Astrocyte (in vitro differentiated cells and primary cell): ENCODE measurements at regions not wholly inside any gene's neighbourhood (a gene's known extent, or its start where the extent isn't known, plus 50 kb on each side); places are given as distances from the start of the nearest gene placed in this dataset.
"Not testable (repeated sequence)": the region's sequence is repeated elsewhere in the genome, so short reads cannot be mapped to it uniquely, and the experiment has no call there.

Source experiments
- DNase-seq: peaks from one replicate; pipeline ENCODE4 v3.0.0-alpha.2; 2010; ENCODE audit warnings: low read depth
- FAIRE-seq: peaks from 2 replicates; lab custom pipeline; 2011; peaks lifted over from hg19 to GRCh38; lab: Jason Lieb, UNC
- H2AFZ ChIP-seq: 2 replicates; pipeline ENCODE4 v1.6.0; 2012; ENCODE audit warnings: low read depth, low read length, inconsistent platforms
- H3K27ac ChIP-seq: 2 replicates; pipeline ENCODE4 v1.5.1; 2011; ENCODE audit warnings: low read depth, low read length, inconsistent platforms
- H3K27me3 ChIP-seq: 2 replicates; pipeline ENCODE4 v1.6.0; 2011; ENCODE audit warnings: low read length, inconsistent platforms; ENCODE audit not compliant: insufficient read depth
- H3K36me3 ChIP-seq: 2 replicates; pipeline ENCODE4 v1.5.1; 2011; ENCODE audit warnings: low read length, inconsistent platforms; ENCODE audit not compliant: insufficient read depth
- H3K4me1 ChIP-seq: 2 replicates; pipeline ENCODE4 v1.5.1; 2011; ENCODE audit warnings: low read length, inconsistent platforms; ENCODE audit not compliant: insufficient read depth
- H3K4me2 ChIP-seq: 2 replicates; pipeline ENCODE4 v1.6.0; 2012; ENCODE audit warnings: low read length, inconsistent platforms
- H3K4me3 ChIP-seq: 2 replicates; pipeline ENCODE4 v1.5.1; 2011; ENCODE audit warnings: low read depth, mild to moderate bottlenecking, low read length, inconsistent platforms; ENCODE audit not compliant: insufficient read depth
- H3K79me2 ChIP-seq: 2 replicates; pipeline ENCODE4 v1.6.0; 2012; ENCODE audit warnings: mild to moderate bottlenecking, low read length, inconsistent platforms; ENCODE audit not compliant: insufficient read depth
- H3K9ac ChIP-seq: 2 replicates; pipeline ENCODE4 v1.6.0; 2012; ENCODE audit warnings: mild to moderate bottlenecking, low read length, inconsistent platforms
- H3K9me3 ChIP-seq: 2 replicates; pipeline ENCODE4 v1.5.1; 2012; ENCODE audit warnings: low read depth, mild to moderate bottlenecking, low read length, inconsistent platforms; ENCODE audit not compliant: insufficient read depth
- H4K20me1 ChIP-seq: 2 replicates; pipeline ENCODE4 v1.6.0; 2012; ENCODE audit warnings: low read length, inconsistent platforms; ENCODE audit not compliant: insufficient read depth
- H3K27ac Mint-ChIP-seq: one replicate; pipeline ENCODE4 v1.8.0; 2021; ENCODE audit warnings: mild to moderate bottlenecking, mixed read lengths; ENCODE audit not compliant: unreplicated experiment
- H3K27me3 Mint-ChIP-seq: one replicate; pipeline ENCODE4 v1.8.0; 2021; ENCODE audit warnings: low read depth, mixed read lengths; ENCODE audit not compliant: unreplicated experiment
- H3K36me3 Mint-ChIP-seq: one replicate; pipeline ENCODE4 v1.8.0; 2021; ENCODE audit warnings: low read depth, mixed read lengths; ENCODE audit not compliant: unreplicated experiment
- H3K4me1 Mint-ChIP-seq: one replicate; pipeline ENCODE4 v1.8.0; 2021; ENCODE audit warnings: low read depth, mixed read lengths; ENCODE audit not compliant: unreplicated experiment
- H3K4me3 Mint-ChIP-seq: one replicate; pipeline ENCODE4 v1.8.0; 2021; ENCODE audit warnings: mild to moderate bottlenecking, moderate library complexity, mixed read lengths; ENCODE audit not compliant: unreplicated experiment
- H3K9me3 Mint-ChIP-seq: one replicate; pipeline ENCODE4 v1.8.0; 2021; ENCODE audit warnings: mild to moderate bottlenecking, mixed read lengths; ENCODE audit not compliant: unreplicated experiment
- CTCF ChIP-seq: IDR thresholded peaks from 2 replicates; pipeline ENCODE4 v1.5.1; 2011; ENCODE audit warnings: low read depth, mild to moderate bottlenecking, inconsistent platforms, low read length, moderate library complexity; ENCODE audit not compliant: insufficient read depth
- EZH2 ChIP-seq: IDR thresholded peaks from 2 replicates; pipeline ENCODE4 v1.6.1; 2012; ENCODE audit warnings: mild to moderate bottlenecking, low read length, inconsistent platforms; ENCODE audit not compliant: insufficient read depth

- no peaks in the 10 kb centered on the region for H3K4me1 ChIP-seq
- no peak overlapping the region for H3K4me2 ChIP-seq
- TF ChIP-seq CTCF (no peak), EZH2 (no peak)
- no peak overlapping the region for H3K27ac ChIP-seq
- H3K9ac ChIP-seq, result no peak overlapping the region
- H3K79me2 ChIP-seq, result no peaks in the 10 kb centered on the region
- no peaks in the 10 kb centered on the region for H3K36me3 ChIP-seq
- no peaks in the 10 kb centered on the region for H3K27me3 Mint-ChIP-seq
- H3K27me3 ChIP-seq, result no peaks in the 10 kb centered on the region
- FAIRE-seq (no peak), DNase-seq (no peak)
- no peak overlapping the region for H3K27ac Mint-ChIP-seq
- H4K20me1 ChIP-seq, result no peaks in the 10 kb centered on the region
- no peak overlapping the region for H3K4me3 Mint-ChIP-seq
- H3K4me1 Mint-ChIP-seq, result no peaks in the 10 kb centered on the region
- H3K9me3 ChIP-seq, result no peaks in the 10 kb centered on the region
- no peak overlapping the region for H2AFZ ChIP-seq
- H3K4me3 ChIP-seq, result no peak overlapping the region
- H3K9me3 Mint-ChIP-seq, result no peaks in the 10 kb centered on the region
- H3K36me3 Mint-ChIP-seq, result no peaks in the 10 kb centered on the region
Measured at GRCh38 chr2:142423603-142424002, 292.8 kb upstream of the LRP1B start.

- H3K9me3 Mint-ChIP-seq, result no peaks in the 10 kb centered on the region
- Histone ChIP-seq H3K27ac (no peak overlapping the region), H3K27me3 (no peaks in the 10 kb centered on the region), H4K20me1 (no peaks in the 10 kb centered on the region), H3K79me2 (no peaks in the 10 kb centered on the region), H2AFZ (no peak overlapping the region), H3K9ac (no peak overlapping the region), H3K36me3 (no peaks in the 10 kb centered on the region), H3K4me3 (no peak overlapping the region), H3K9me3 (no peaks in the 10 kb centered on the region), H3K4me1 (no peaks in the 10 kb centered on the region), H3K4me2 (no peak overlapping the region)
- FAIRE-seq, result no peak
- no peak for DNase-seq
- no peak overlapping the region for H3K27ac Mint-ChIP-seq
- H3K36me3 Mint-ChIP-seq, result no peaks in the 10 kb centered on the region
- H3K4me1 Mint-ChIP-seq, result no peaks in the 10 kb centered on the region
- no peaks in the 10 kb centered on the region for H3K27me3 Mint-ChIP-seq
- TF ChIP-seq CTCF (no peak), EZH2 (no peak)
- no peak overlapping the region for H3K4me3 Mint-ChIP-seq
Measured at GRCh38 chr2:142422769-142423168, 292.0 kb upstream of the LRP1B start.

- Histone ChIP-seq H3K79me2 (no peaks in the 10 kb centered on the region), H2AFZ (no peak overlapping the region), H3K4me1 (no peaks in the 10 kb centered on the region), H3K36me3 (no peaks in the 10 kb centered on the region), H3K27me3 (no peaks in the 10 kb centered on the region), H3K4me2 (no peak overlapping the region), H3K9me3 (no peaks in the 10 kb centered on the region), H3K9ac (no peak overlapping the region), H3K4me3 (no peak overlapping the region), H3K27ac (no peak overlapping the region), H4K20me1 (no peaks in the 10 kb centered on the region)
- Mint-ChIP-seq H3K9me3 (no peaks in the 10 kb centered on the region), H3K4me3 (no peak overlapping the region), H3K4me1 (no peaks in the 10 kb centered on the region), H3K27me3 (no peaks in the 10 kb centered on the region), H3K27ac (no peak overlapping the region), H3K36me3 (no peaks in the 10 kb centered on the region)
- TF ChIP-seq CTCF (no peak), EZH2 (no peak)
- DNase-seq (no peak), FAIRE-seq (no peak)
Measured at GRCh38 chr2:142422041-142422440, 291.2 kb upstream of the LRP1B start.

GRCh38 chr2:142418699-142419098 lies 287.9 kb upstream of the LRP1B start:
- not testable (repeated sequence) for H3K4me1 Mint-ChIP-seq, H3K36me3 Mint-ChIP-seq, H3K79me2 ChIP-seq, H3K36me3 ChIP-seq, H3K9me3 ChIP-seq, H3K27ac Mint-ChIP-seq, H3K27ac ChIP-seq, H3K9me3 Mint-ChIP-seq, H3K4me2 ChIP-seq, H4K20me1 ChIP-seq, H3K4me3 ChIP-seq, H3K4me1 ChIP-seq, H3K27me3 ChIP-seq, H3K9ac ChIP-seq, H3K27me3 Mint-ChIP-seq, H3K4me3 Mint-ChIP-seq, H2AFZ ChIP-seq, FAIRE-seq, DNase-seq
